ENCODE measurements at regions not wholly inside any gene's neighbourhood (a gene's known extent, or its start where the extent isn't known, plus 50 kb on each side); places are given as distances from the start of the nearest gene placed in this dataset.

GRCh38 chr7:69109246-69109645 is 489.0 kb upstream of the AUTS2 start:
- TF ChIP-seq CTCF (IDR thresholded peaks at IDR 0.05) (no peak), POLR2A (IDR thresholded peaks at IDR 0.05) (no peak)
